Transverse colon (tissue), 4 donors: ENCODE measurements at regions not wholly inside any gene's neighbourhood (a gene's known extent, or its start where the extent isn't known, plus 50 kb on each side); places are given as distances from the start of the nearest gene placed in this dataset.

Source experiments
- DNase-seq: peaks from one replicate; pipeline ENCODE4 v3.0.0-alpha.2; 2019
- H3K27ac ChIP-seq, 4 donors: fragments of 200-600 bp; sonication (generic); 2 replicates each; pipeline ENCODE4 v1.5.1; 2016 to 2018; ENCODE audit warnings: inconsistent platforms in 4 of 4
- H3K27me3 ChIP-seq: fragments of 200-600 bp; sonication (generic); 2 replicates; pipeline ENCODE4 v1.5.1; 2017; ENCODE audit warnings: inconsistent platforms
- H3K36me3 ChIP-seq, 4 donors: fragments of 200-600 bp; sonication (generic); 2 replicates each; pipeline ENCODE4 v1.5.1; 2017 to 2019; ENCODE audit warnings: inconsistent platforms in 4 of 4
- H3K4me1 ChIP-seq, 4 donors: fragments of 200-600 bp; sonication (generic); 2 replicates each; pipeline ENCODE4 v1.5.1; 2017 to 2020; ENCODE audit warnings: inconsistent platforms in 4 of 4
- H3K4me3 ChIP-seq, 4 donors: fragments of 200-600 bp; sonication (generic); 1 replicate in 1 of 4; 2 replicates in 3 of 4; pipeline versions ENCODE4 v1.5.1 to v1.6.1; 2017 to 2019; ENCODE audit warnings: inconsistent platforms in 4 of 4
- H3K9me3 ChIP-seq, 2 donors: fragments of 200-600 bp; sonication (generic); 2 replicates each; pipeline ENCODE4 v1.5.1; 2017 to 2019; ENCODE audit warnings: inconsistent platforms in 2 of 2
- EP300 ChIP-seq: sonication (generic); formaldehyde crosslinking; IDR thresholded peaks from one replicate; pipeline ENCODE4 v1.6.1; 2017; ENCODE audit warnings: antibody characterized with exemption, low read depth
- POLR2A ChIP-seq: fragments of 450-650 bp; IDR thresholded peaks from one replicate; pipeline ENCODE4 v1.6.1; 2016; ENCODE audit warnings: antibody characterized with exemption, mild to moderate bottlenecking, moderate library complexity
- POLR2AphosphoS5 ChIP-seq, 3 donors: sonication (generic); formaldehyde crosslinking; IDR thresholded peaks; one replicate each; pipeline ENCODE4 v1.6.1; 2016; ENCODE audit warnings: antibody characterized with exemption in 3 of 3
- WGBS, 2 donors: methylation state at CpG; one replicate each; pipeline ENCODE4 v1.1.5; 2018; ENCODE audit warnings: low coverage in 1 of 2; 5-methylcytosine and 5-hydroxymethylcytosine counted together
- in situ Hi-C, 4 donors: fragments of 200-750 bp; cut with MboI; loops; one replicate each; pipeline versions ENCODE4 v1.15.0 to v1.15.1; 2017; ENCODE audit warnings: low sequenced_read_pairs in 3 of 4, low pct_ligation_motif_present in 1 of 4, low pct_unique_long_range_greater_than_20kb in 1 of 4
- intact Hi-C: fragments of 100-400 bp; cut with DNase I; formaldehyde crosslinking; loops from one replicate; pipeline ENCODE4 v1.15.1; 2023; ENCODE audit warnings: low total_unique reads
- TF ChIP-seq, protein P1 (sequence below), 5 experiments: fragments of 200-600 bp in 3 of 5; fragments of 450-650 bp in 2 of 5; sonication (generic) in 3 of 5; IDR thresholded peaks; 1 replicate in 2 of 5; 2 replicates in 3 of 5; pipeline ENCODE4 v1.5.1; 2016 to 2017; ENCODE audit warnings: antibody characterized with exemption in 5 of 5, inconsistent platforms in 3 of 5, mild to moderate bottlenecking in 2 of 5, moderate library complexity in 1 of 5

GRCh38 chr5:173514661-173515060 is 101.8 kb downstream of the BOD1 start:
- in situ Hi-C loops = no loop called here
- no peak overlapping the region for H3K4me3 ChIP-seq
- peaks cover 17% of the 10 kb centered on the region for H3K27me3 ChIP-seq
- intact Hi-C loops = no loop called here
- 21 to 67% methylated on average over 2 of the region's 2 CpGs for WGBS, 2 donors
- no peak for DNase-seq
- TF ChIP-seq EP300 (no peak), POLR2AphosphoS5 (IDR thresholded peaks at IDR 0.05) (no peak), POLR2A (no peak)
- TF ChIP-seq, protein P1, sequence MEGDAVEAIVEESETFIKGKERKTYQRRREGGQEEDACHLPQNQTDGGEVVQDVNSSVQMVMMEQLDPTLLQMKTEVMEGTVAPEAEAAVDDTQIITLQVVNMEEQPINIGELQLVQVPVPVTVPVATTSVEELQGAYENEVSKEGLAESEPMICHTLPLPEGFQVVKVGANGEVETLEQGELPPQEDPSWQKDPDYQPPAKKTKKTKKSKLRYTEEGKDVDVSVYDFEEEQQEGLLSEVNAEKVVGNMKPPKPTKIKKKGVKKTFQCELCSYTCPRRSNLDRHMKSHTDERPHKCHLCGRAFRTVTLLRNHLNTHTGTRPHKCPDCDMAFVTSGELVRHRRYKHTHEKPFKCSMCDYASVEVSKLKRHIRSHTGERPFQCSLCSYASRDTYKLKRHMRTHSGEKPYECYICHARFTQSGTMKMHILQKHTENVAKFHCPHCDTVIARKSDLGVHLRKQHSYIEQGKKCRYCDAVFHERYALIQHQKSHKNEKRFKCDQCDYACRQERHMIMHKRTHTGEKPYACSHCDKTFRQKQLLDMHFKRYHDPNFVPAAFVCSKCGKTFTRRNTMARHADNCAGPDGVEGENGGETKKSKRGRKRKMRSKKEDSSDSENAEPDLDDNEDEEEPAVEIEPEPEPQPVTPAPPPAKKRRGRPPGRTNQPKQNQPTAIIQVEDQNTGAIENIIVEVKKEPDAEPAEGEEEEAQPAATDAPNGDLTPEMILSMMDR (IDR thresholded peaks at IDR 0.05) = no peak
- no peaks in the 10 kb centered on the region for H3K4me1 ChIP-seq
- no peak overlapping the region for H3K27ac ChIP-seq
- no peaks in the 10 kb centered on the region for H3K36me3 ChIP-seq
- H3K9me3 ChIP-seq = no peaks in the 10 kb centered on the region

DNA sequence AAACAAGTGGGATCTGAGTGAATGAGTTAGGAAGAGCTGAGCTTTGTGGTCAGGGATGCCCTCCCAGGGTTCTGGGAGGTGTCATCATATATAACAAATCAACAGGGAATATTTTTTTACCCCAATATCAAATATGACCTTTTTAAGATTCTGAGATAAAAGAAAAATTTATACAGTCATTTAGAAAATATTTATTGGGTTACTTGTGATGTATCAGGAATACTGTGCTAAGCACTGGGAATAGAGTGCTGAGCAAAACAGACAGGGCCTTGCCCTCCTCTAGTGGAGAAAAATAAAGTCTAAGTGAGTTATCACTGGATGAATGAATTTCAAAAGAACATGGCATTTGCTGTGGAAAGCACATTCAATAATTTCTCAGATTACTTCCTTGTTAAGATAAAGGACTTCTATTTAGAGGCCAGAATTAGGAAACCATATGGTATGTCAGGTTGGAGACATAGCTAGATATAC is 102.9 kb downstream of the BOD1 start:
- Histone ChIP-seq H3K27me3 (peaks cover 12% of the 10 kb centered on the region), H3K9me3 (no peaks in the 10 kb centered on the region), H3K4me3 (no peak overlapping the region), H3K4me1 (no peaks in the 10 kb centered on the region), H3K36me3 (no peaks in the 10 kb centered on the region), H3K27ac (no peak overlapping the region)
- DNase-seq = no peak
- intact Hi-C loops = no loop called here
- TF ChIP-seq POLR2AphosphoS5 (IDR thresholded peaks at IDR 0.05) (no peak), EP300 (no peak), POLR2A (no peak)
- TF ChIP-seq, protein P1 (IDR thresholded peaks at IDR 0.05) = no peak
- in situ Hi-C loops = no loop called here

DNA sequence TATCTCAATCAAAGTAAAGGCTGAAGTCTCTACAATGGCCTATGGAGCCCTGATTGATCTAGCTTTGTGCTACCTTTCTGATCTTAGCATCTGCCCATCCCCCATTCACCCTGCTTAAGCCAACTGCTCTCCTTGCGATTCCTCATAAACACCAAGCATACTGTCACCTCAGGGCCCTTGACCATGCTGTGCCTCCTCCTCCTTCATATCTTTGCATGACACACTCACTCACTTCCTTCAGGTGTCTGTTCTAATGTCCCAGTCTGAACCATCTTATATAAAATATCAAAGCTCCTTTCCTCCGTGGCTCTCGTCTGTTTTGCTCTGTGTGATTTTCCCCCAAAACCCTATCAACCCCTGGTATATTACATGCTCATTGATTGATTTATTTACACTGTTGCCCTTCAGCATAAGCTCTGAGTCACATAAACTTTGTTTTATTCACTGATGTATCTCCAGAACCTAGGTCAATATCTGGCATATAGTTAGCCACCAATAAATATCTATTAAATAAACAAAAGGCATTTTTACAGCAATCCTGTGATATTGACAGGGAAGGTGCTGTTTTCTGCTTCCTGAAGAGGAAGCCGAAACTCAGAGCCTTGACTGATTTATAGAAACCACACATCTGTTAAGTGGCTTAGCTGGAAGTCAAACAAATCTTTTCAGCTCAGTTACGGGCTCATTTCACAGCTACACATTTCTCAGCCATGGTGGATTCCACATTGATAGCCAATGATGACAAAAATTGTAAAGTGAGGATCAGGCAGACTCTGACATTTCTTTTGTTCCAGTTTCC is 103.6 kb downstream of the BOD1 start:
- 22 to 39% methylated on average over 3 to 5 of the region's 5 CpGs for WGBS, 2 donors
- H3K27ac ChIP-seq = no peak overlapping the region
- intact Hi-C loops = no loop called here

DNA sequence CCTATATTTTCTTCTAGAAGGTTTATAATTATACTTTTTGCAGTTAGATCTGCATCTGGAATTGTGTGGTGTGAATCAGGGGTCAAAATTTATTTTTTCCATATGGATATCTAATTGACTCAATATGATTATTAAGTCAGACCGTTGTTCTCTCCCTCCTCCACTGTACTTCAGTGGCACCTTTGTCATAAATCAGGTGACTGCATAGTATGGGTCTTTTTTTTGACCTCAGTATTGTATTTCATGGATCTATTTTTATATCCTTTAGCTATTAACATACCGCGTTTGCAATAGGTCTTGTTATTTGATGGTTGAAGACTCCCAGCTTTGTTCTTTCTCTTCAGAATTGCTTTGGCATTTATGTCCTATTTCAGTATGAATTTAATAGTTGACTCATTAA is 107.4 kb downstream of the BOD1 start:
- intact Hi-C loops (no loop called here), in situ Hi-C loops (no loop called here)
- Histone ChIP-seq H3K36me3 (no peaks in the 10 kb centered on the region), H3K9me3 (peaks cover 0 to 4% of the 10 kb centered on the region in 2 donors), H3K4me1 (no peaks in the 10 kb centered on the region), H3K27ac (no peak overlapping the region), H3K4me3 (no peak overlapping the region), H3K27me3 (peaks cover 12% of the 10 kb centered on the region)
- TF ChIP-seq POLR2AphosphoS5 (IDR thresholded peaks at IDR 0.05) (no peak), POLR2A (no peak), EP300 (no peak)
- TF ChIP-seq, protein P1 (IDR thresholded peaks at IDR 0.05) = no peak
- DNase-seq = no peak
- 74 to 79% methylated on average over 3 of the region's 3 CpGs for WGBS, 2 donors

More for the DNA sequence above, 103.6 kb downstream of the BOD1 start:
- in situ Hi-C loops = no loop called here
- no peak for DNase-seq
- TF ChIP-seq, protein P1 (IDR thresholded peaks at IDR 0.05) = no peak
- TF ChIP-seq EP300 (no peak), POLR2A (no peak), POLR2AphosphoS5 (IDR thresholded peaks at IDR 0.05) (no peak)
- no peaks in the 10 kb centered on the region for H3K4me1 ChIP-seq
- H3K36me3 ChIP-seq = no peaks in the 10 kb centered on the region
- peaks cover 12% of the 10 kb centered on the region for H3K27me3 ChIP-seq
- H3K9me3 ChIP-seq = no peaks in the 10 kb centered on the region
- no peak overlapping the region for H3K4me3 ChIP-seq
